ENCODE measurements at regions not wholly inside any gene's neighbourhood (a gene's known extent, or its start where the extent isn't known, plus 50 kb on each side); places are given as distances from the start of the nearest gene placed in this dataset.
A peak's percentile ranks its signal among the peaks of the same experiment; 100 is the strongest.
"Not testable (repeated sequence)": the region's sequence is repeated elsewhere in the genome, so short reads cannot be mapped to it uniquely, and the experiment has no call there.

- Histone ChIP-seq H3K4me1 (replicated peaks; ENCODE audit: insufficient read depth) (no peaks in the 10 kb centered on the region), H3K27me3 (ENCODE audit: insufficient read depth, low read depth) (no peaks in the 10 kb centered on the region), H4K20me1 (ENCODE audit: insufficient read depth) (no peaks in the 10 kb centered on the region), H3K27ac (no peak overlapping the region), H3K9me3 (ENCODE audit: insufficient read depth, low read depth) (no peaks in the 10 kb centered on the region), H3K36me3 (ENCODE audit: low read depth) (no peaks in the 10 kb centered on the region), H3F3A (ENCODE audit: insufficient read depth, low read depth) (no peaks in the 10 kb centered on the region), H3K4me3 (no peak overlapping the region), H3K79me2 (ENCODE audit: low read depth) (no peaks in the 10 kb centered on the region), H2AFZ (no peak overlapping the region), H3K4me2 (no peak overlapping the region), H3K9me2 (ENCODE audit: insufficient read depth) (no peaks in the 10 kb centered on the region)
- no peak for DNase-seq
- POLR2A ChIA-PET (ENCODE audit: unreplicated experiment), result interaction anchor here (0.7 kb wide), 1 partner anchor 109 kb away, joined by 8 read pairs; no protein-coding TSS in a partner anchor
- CTCF ChIA-PET, result no interaction called here
- no peak for TF ChIP-seq EZH2 (IDR thresholded peaks at IDR 0.05; ENCODE audit: low read depth)
- TF ChIP-seq, protein P1, sequence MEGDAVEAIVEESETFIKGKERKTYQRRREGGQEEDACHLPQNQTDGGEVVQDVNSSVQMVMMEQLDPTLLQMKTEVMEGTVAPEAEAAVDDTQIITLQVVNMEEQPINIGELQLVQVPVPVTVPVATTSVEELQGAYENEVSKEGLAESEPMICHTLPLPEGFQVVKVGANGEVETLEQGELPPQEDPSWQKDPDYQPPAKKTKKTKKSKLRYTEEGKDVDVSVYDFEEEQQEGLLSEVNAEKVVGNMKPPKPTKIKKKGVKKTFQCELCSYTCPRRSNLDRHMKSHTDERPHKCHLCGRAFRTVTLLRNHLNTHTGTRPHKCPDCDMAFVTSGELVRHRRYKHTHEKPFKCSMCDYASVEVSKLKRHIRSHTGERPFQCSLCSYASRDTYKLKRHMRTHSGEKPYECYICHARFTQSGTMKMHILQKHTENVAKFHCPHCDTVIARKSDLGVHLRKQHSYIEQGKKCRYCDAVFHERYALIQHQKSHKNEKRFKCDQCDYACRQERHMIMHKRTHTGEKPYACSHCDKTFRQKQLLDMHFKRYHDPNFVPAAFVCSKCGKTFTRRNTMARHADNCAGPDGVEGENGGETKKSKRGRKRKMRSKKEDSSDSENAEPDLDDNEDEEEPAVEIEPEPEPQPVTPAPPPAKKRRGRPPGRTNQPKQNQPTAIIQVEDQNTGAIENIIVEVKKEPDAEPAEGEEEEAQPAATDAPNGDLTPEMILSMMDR (conservative IDR thresholded peaks at IDR 0.05), result no peak
- intact Hi-C loops (cut with micrococcal nuclease; ENCODE audit: unreplicated experiment), result no loop called here
- BruUV-seq (replicated peaks), result no TSS peak
Observed at GRCh38 chr14:35949920-35950513, 123.9 kb downstream of the BRMS1L start.

GRCh38 chr14:35947983-35948382 lies 121.8 kb downstream of the BRMS1L start:
- DNase-seq; H3K36me3 ChIP-seq (ENCODE audit: low read depth); H3K79me2 ChIP-seq (ENCODE audit: low read depth); H2AFZ ChIP-seq; H3K4me2 ChIP-seq; H3K9me3 ChIP-seq (ENCODE audit: insufficient read depth, low read depth); H3K27ac ChIP-seq; H3F3A ChIP-seq (ENCODE audit: insufficient read depth, low read depth); POLR2A ChIA-PET (ENCODE audit: unreplicated experiment); intact Hi-C loops (cut with micrococcal nuclease; ENCODE audit: unreplicated experiment); H3K4me1 ChIP-seq (replicated peaks; ENCODE audit: insufficient read depth); H4K20me1 ChIP-seq (ENCODE audit: insufficient read depth); H3K4me3 ChIP-seq; H3K27me3 ChIP-seq (ENCODE audit: insufficient read depth, low read depth); BruUV-seq (replicated peaks); CTCF ChIA-PET; H3K9me2 ChIP-seq (ENCODE audit: insufficient read depth): not testable (repeated sequence)

DNA sequence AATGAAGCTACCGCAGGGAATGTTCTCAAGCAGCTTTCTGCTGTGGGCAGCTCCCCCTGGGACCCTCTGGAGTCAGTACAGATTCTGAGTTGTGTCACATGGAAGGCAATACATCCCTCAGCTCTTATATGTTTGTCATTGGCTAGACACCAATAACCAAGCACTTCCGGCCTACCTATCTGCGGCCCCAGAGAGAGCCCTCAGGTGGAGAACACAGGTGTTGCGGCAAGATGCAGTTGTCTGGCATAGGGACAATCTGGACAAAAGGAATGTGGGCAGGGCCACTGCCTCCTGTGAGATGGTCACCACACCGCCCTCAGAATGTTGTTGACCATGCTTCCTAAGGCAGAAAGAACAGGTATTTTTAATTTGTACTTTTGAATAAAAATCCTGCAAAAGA lies 118.7 kb downstream of the BRMS1L start:
- intact Hi-C loops (cut with micrococcal nuclease; ENCODE audit: unreplicated experiment), result no loop called here
- Histone ChIP-seq H3F3A (ENCODE audit: insufficient read depth, low read depth) (no peaks in the 10 kb centered on the region), H3K4me1 (replicated peaks; ENCODE audit: insufficient read depth) (no peaks in the 10 kb centered on the region), H3K4me3 (no peak overlapping the region), H3K36me3 (ENCODE audit: low read depth) (no peaks in the 10 kb centered on the region), H4K20me1 (ENCODE audit: insufficient read depth) (no peaks in the 10 kb centered on the region), H3K4me2 (no peak overlapping the region), H3K27ac (no peak overlapping the region), H2AFZ (no peak overlapping the region), H3K79me2 (ENCODE audit: low read depth) (no peaks in the 10 kb centered on the region), H3K9me2 (ENCODE audit: insufficient read depth) (no peaks in the 10 kb centered on the region), H3K27me3 (ENCODE audit: insufficient read depth, low read depth) (no peaks in the 10 kb centered on the region), H3K9me3 (ENCODE audit: insufficient read depth, low read depth) (no peaks in the 10 kb centered on the region)
- TF ChIP-seq, protein P1 (conservative IDR thresholded peaks at IDR 0.05), result no peak
- no peak for TF ChIP-seq EZH2 (IDR thresholded peaks at IDR 0.05; ENCODE audit: low read depth)
- DNase-seq, result peak; percentile 22 to 40
- CTCF ChIA-PET, result no interaction called here
- BruUV-seq (replicated peaks), result no TSS peak
- POLR2A ChIA-PET (ENCODE audit: unreplicated experiment), result no interaction called here

DNA sequence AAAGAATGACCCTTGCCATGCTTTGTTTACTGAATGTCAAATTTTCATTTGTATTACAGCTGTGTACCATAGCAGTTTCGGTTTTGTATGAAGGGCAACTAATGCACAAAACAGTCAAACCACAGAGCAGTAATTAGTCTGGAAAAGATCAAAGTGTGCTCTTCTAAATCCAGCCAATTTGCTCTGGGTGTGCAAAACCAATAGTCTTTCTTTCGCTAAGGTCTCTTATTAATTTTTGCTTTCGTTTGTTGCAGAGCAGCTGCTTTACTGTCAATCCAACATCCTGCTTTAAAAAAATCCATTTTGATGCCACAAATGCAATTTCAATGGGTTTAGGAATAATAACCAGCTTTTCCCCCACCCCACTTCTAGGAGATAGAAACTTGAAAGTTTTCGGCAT lies 114.2 kb downstream of the BRMS1L start:
- BruUV-seq (replicated peaks), result no TSS peak
- no peak overlapping the region for H3K4me2 ChIP-seq
- H3K27ac ChIP-seq, result no peak overlapping the region
- no peaks in the 10 kb centered on the region for H3K27me3 ChIP-seq (ENCODE audit: insufficient read depth, low read depth)
- H3K4me1 ChIP-seq (replicated peaks; ENCODE audit: insufficient read depth), result no peaks in the 10 kb centered on the region
- intact Hi-C loops (cut with micrococcal nuclease; ENCODE audit: unreplicated experiment), result no loop called here
- no peaks in the 10 kb centered on the region for H3K36me3 ChIP-seq (ENCODE audit: low read depth)
- H4K20me1 ChIP-seq (ENCODE audit: insufficient read depth), result no peaks in the 10 kb centered on the region
- H3K79me2 ChIP-seq (ENCODE audit: low read depth), result no peaks in the 10 kb centered on the region
- no peak overlapping the region for H3K4me3 ChIP-seq
- CTCF ChIA-PET, result no interaction called here
- H3K9me2 ChIP-seq (ENCODE audit: insufficient read depth), result no peaks in the 10 kb centered on the region
- POLR2A ChIA-PET (ENCODE audit: unreplicated experiment), result interaction anchor here (0.7 kb wide), 1 partner anchor 294 kb away, joined by 5 read pairs; no protein-coding TSS in a partner anchor
- H2AFZ ChIP-seq, result no peak overlapping the region
- no peak for TF ChIP-seq EZH2 (IDR thresholded peaks at IDR 0.05; ENCODE audit: low read depth)
- TF ChIP-seq, protein P1 (conservative IDR thresholded peaks at IDR 0.05), result no peak
- H3K9me3 ChIP-seq (ENCODE audit: insufficient read depth, low read depth), result no peaks in the 10 kb centered on the region
- no peak for DNase-seq
- no peaks in the 10 kb centered on the region for H3F3A ChIP-seq (ENCODE audit: insufficient read depth, low read depth)

All from PC-9 (cell line).